GM23338 (cell line): ENCODE measurements at regions not wholly inside any gene's neighbourhood (a gene's known extent, or its start where the extent isn't known, plus 50 kb on each side); places are given as distances from the start of the nearest gene placed in this dataset.

ENCODE experiments used
- EZH2 ChIP-seq: fragments of 200-600 bp; sonication (generic); IDR thresholded peaks from one replicate; pipeline ENCODE4 v1.8.0; 2017; ENCODE audit warnings: antibody characterized with exemption, mild to moderate bottlenecking, low read depth; ENCODE audit not compliant: unreplicated experiment
- JUNB ChIP-seq: IDR thresholded peaks from one replicate; pipeline ENCODE4 v1.6.1; 2016; ENCODE audit warnings: antibody characterized with exemption; ENCODE audit not compliant: unreplicated experiment
- POLR2AphosphoS5 ChIP-seq: IDR thresholded peaks from 2 replicates; pipeline ENCODE4 v1.6.1; 2016; ENCODE audit warnings: antibody characterized with exemption, low read depth
- TF ChIP-seq, protein P1 (sequence below), 2 experiments: fragments of 200-600 bp in 1 of 2; sonication (generic) in 1 of 2; conservative IDR thresholded peaks; 2 replicates each; pipeline versions ENCODE4 v1.5.1 to v1.6.1; 2016 to 2017; ENCODE audit warnings: antibody characterized with exemption in 2 of 2, low read depth in 2 of 2, mild to moderate bottlenecking in 2 of 2, moderate library complexity in 1 of 2

DNA sequence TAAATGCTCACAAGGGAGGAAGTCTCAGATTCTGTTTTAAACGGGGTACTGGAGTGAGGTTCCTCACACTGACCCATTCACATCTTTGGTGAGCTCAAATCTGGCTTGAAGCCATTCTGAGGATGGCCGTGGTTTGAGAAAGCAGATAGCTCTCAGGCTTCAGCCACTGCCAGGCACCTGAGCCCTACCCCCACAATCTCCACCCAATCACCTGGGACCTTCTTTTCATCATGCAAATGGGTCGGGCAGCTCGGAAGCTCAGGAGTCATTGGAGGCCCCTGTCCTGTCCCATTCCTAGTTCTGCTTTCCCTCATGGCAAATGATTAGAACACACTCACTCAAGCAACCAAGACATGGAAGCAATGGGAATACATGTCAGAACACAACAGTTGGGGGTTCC, 141.4 kb upstream of the ETS2 start:
- TF ChIP-seq, protein P1, sequence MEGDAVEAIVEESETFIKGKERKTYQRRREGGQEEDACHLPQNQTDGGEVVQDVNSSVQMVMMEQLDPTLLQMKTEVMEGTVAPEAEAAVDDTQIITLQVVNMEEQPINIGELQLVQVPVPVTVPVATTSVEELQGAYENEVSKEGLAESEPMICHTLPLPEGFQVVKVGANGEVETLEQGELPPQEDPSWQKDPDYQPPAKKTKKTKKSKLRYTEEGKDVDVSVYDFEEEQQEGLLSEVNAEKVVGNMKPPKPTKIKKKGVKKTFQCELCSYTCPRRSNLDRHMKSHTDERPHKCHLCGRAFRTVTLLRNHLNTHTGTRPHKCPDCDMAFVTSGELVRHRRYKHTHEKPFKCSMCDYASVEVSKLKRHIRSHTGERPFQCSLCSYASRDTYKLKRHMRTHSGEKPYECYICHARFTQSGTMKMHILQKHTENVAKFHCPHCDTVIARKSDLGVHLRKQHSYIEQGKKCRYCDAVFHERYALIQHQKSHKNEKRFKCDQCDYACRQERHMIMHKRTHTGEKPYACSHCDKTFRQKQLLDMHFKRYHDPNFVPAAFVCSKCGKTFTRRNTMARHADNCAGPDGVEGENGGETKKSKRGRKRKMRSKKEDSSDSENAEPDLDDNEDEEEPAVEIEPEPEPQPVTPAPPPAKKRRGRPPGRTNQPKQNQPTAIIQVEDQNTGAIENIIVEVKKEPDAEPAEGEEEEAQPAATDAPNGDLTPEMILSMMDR (conservative IDR thresholded peaks at IDR 0.05; ENCODE audit: low read depth in 2 of 2): no peak
- TF ChIP-seq EZH2 (no peak), POLR2AphosphoS5 (no peak), JUNB (no peak)
